ENCODE measurements at regions not wholly inside any gene's neighbourhood (a gene's known extent, or its start where the extent isn't known, plus 50 kb on each side); places are given as distances from the start of the nearest gene placed in this dataset.

GRCh38 chr3:117192888-117193287 is 483.3 kb downstream of the TUSC7 start:
- TF ChIP-seq CTCF (IDR thresholded peaks at IDR 0.05), result no peak
- no peak for TF ChIP-seq POLR2A (IDR thresholded peaks at IDR 0.05)

Measured in thyroid gland (tissue), 4 donors.